ENCODE measurements at regions not wholly inside any gene's neighbourhood (a gene's known extent, or its start where the extent isn't known, plus 50 kb on each side); places are given as distances from the start of the nearest gene placed in this dataset.

DNA sequence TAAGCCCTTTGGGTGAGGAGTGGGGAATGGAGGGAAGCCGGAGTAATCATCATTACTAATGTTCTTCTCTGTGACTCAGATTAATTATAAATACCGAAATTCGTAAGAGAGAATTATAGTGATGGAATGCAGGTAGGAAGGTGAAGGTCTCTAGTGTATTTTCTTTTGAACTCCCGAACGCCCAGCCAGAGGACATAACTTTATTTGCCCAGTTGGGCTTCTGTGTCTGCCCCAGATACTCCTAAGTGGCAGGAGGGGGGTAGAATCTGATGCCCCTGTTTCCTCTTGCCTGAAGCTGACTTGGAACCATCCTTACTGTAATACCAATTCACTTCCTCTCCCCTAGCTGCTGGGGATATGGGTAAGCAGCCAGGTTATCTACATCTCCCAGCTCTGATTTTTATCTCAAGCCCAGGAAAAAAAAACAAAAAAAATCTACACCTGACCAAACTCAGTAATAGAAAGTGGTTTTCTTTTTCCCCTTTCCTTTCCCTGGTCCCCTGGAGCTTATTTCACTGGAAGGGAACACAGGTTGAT lies 84.4 kb upstream of the CISTR start:
- FAIRE-seq: no peak
- DNase-seq (ENCODE audit: low spot score): no peak

GRCh38 chr12:53838978-53839377 lies 87.2 kb upstream of the CISTR start:
- DNase-seq (ENCODE audit: low spot score): no peak
- FAIRE-seq: no peak

- FAIRE-seq (no peak), DNase-seq (ENCODE audit: low spot score) (no peak)
Observed at GRCh38 chr12:53840316-53840715, 88.5 kb upstream of the CISTR start.

DNA sequence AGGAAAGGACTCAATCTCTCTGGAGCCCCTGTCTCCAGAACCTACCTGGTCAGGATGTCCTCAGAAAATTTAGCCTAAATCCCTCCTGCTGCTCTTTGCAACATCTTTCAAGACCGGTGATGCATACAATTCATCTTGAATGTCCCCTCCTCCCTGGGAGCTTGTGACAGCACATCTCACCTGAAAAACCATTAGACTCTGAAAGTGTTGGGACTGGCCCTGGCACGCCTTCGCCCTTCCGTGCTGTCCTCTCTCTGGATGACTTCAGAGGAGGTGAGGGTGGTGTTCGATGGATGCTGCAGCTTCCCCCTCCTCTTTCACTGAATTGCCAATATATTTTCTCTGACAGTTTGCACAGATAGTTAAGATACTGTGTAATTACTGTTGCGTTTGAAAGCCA lies 90.9 kb upstream of the CISTR start:
- FAIRE-seq (no peak), DNase-seq (ENCODE audit: low spot score) (no peak)

GRCh38 chr12:53843545-53843944 lies 91.8 kb upstream of the CISTR start:
- FAIRE-seq (no peak), DNase-seq (ENCODE audit: low spot score) (no peak)

DNA sequence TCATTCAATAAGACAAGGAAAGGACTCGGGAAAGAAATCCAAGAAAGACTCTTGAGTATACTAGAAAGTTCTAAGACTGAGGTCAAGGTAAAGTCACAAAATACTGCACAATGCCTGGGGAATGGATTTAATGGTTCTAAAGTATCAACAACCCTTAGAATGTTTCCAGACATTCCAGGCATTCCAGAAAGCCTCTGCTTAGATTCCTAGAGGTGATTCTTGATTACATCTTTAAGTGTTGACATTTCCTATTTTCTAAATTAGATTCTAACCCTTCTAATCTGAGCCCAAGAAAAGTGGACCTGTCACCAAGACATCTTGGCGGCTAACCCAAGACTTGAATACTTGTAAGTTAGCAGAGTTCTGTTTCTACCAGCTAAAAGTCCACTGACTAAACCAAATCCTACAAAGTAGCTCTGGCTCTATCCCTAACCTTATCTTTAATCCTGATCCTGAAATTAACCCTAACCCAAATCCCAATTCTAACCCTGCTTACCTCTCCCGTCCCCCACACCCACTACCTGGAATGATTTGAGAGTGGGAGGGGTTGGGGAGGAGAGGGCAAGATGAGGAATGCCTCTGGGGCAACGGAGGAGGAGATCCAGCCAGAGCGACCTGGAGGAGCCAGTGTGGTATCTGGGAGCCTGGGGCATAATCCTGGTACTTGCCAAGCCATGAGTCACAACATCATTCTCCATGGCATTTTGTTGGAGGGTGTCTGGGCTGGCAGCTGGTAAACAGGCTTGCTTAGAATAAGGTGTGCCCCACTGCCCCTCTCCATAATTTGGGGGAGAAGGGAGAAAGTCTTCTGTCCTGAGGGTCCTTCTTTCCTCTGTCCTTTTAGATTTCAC lies 93.4 kb upstream of the HOXC13 start:
- DNase-seq (ENCODE audit: low spot score) (peak; percentile 84), FAIRE-seq (no peak)

DNA sequence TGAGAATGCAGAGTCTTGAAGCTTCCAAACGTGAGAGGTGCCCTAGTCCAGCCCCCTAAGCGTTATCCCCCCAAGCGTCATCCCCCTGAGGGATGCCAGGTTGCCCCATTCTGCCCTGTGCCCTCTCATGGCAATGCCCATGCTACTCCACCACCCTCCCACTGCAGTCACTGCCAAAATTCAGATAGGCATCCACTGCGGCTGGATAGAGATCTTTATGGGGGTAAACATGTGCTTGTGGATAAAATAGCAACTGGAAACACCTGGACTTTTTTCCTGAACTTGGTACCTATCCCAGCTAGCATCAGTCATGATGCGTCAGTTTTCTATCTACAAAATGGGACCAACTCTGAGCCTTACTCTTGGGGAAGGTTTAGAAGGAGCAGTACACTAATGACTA lies 92.7 kb upstream of the HOXC13 start:
- FAIRE-seq (no peak), DNase-seq (ENCODE audit: low spot score) (no peak)

GRCh38 chr12:53849113-53849512 lies 89.5 kb upstream of the HOXC13 start:
- no peak for FAIRE-seq
- DNase-seq (ENCODE audit: low spot score): no peak

- no peak for DNase-seq (ENCODE audit: low spot score)
- no peak for FAIRE-seq
Observed at GRCh38 chr12:53849656-53850055, 89.0 kb upstream of the HOXC13 start.

DNA sequence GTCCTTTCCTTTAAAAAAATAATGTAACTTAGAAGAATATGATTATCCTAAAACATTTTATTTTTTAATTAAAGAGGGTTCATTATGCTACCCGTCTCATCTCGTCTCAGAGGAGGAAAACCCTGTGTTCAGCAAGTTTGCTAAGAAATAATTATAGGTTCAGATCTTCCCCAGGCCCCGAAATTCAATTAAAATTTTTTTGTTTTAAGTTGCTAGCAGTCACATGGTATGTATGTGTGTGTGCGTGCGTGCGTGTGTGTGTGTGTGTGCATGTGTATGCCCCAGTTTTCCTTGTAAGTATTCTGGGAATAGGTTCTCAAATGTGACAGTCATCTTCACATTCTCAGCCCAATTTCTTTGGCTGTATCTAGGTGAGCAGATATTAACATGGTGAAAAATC lies 86.6 kb upstream of the HOXC13 start:
- FAIRE-seq (no peak), DNase-seq (ENCODE audit: low spot score) (no peak)

- FAIRE-seq (no peak), DNase-seq (ENCODE audit: low spot score) (no peak)
Observed at GRCh38 chr12:53852992-53853391, 85.6 kb upstream of the HOXC13 start.

GRCh38 chr12:53854701-53855316 lies 83.8 kb upstream of the HOXC13 start:
- no peak for FAIRE-seq
- no peak for DNase-seq (ENCODE audit: low spot score)

DNA sequence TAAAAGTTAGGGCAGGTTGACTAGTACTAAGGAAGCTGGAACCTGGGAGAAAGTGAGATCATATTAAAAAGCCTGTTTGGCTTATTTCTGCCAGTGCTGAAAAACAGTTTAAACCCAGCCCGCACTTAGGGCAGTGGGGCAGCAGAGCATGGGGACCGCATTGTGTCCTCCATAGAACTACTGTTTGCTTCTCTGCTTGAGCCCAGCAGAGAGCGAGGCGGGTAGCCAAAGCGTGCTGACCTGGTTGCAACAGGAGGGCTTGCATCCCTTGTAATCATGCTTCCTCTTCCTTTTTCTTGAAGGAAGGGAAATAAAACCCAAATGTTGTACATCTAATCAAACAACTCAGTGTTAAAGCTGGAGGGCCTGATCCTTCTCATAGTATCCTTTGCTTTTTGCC lies 82.5 kb upstream of the HOXC13 start:
- no peak for FAIRE-seq
- DNase-seq (ENCODE audit: low spot score): no peak

- FAIRE-seq: no peak
- DNase-seq (ENCODE audit: low spot score): no peak
Observed at GRCh38 chr12:53857666-53858065, 81.0 kb upstream of the HOXC13 start.

DNA sequence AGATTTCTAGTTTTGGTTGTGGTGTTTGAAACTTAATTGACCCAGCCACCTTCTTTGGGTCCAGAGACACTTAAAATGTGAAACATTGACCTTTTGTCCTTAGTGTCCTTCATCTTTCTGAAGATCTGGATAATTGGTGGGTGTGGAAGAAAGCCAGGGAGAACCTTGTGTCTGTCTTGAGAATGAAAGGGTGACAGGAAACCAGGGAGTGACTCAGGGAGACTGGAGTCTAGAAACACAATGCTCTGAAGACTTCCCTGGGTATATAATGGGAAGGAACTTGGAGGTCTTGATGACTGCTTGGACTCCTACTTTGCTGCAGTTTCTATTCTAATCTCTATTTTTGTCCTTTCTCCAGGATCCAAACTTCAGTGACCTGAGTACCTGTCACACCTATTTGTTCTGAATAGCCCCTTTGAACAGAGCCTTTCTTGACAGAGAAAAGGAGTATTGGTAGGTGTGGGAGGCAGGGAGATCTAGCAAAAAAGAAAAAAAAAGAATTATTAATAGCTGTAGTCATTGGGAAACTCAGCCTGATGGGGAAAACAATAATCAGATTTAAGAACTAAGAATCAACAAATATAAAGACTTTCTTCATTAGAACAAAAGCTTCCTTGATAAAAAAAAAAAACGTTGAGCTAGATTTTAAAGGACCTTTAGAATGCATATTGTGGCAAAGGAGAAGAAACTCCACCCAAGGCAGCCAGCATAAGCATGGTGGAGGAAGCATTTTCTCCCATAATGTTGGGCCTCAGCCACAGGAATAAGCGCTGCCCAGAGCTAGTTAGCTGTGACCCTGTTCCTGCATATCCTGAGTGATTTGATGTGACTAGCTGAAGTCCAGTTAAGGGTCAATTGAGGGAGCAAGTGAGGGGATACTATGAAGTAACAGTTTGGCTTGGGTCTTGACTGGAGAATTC lies 77.9 kb upstream of the HOXC13 start:
- DNase-seq (ENCODE audit: low spot score): no peak
- no peak for FAIRE-seq

DNA sequence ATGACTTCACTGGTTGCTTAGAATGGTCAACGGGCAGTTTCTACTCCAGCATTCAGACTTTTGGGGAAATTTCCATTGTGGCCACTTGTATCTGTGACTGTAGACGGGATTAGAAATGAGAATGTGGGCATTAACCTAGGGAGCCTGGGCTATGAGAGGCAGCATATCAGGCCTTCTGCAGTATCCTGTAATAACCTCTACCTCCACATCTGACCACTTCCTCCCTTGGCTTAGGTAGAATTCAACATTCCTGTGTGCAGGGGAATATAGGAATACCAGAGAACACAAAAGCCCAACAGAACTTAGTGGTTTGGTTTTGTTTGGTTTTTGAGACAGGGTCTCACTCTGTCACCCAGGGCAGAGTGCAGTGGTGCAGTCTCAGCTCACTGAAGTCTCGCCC lies 76.4 kb upstream of the HOXC13 start:
- no peak for FAIRE-seq
- DNase-seq (ENCODE audit: low spot score): peak; percentile 39

DNA sequence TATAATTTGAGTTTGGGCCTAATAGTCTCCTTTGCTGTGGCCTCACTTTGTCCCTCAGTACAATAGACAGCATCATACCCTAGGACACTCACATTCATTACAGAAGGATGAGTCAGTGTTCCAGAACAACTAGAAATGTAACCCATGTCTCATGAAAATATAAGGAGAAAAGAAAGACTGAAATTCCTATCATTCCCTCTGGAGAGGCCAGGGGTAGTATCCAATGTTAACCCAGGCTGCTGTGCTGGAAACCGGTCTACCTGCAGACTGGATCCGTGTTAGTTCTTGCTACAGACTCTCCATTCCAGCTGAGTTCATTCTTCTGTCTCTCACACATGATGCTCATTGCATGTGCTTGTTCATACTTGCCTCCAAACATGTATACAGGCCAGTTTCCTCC lies 75.8 kb upstream of the HOXC13 start:
- DNase-seq (ENCODE audit: low spot score) (peak; percentile 49), FAIRE-seq (no peak)

DNA sequence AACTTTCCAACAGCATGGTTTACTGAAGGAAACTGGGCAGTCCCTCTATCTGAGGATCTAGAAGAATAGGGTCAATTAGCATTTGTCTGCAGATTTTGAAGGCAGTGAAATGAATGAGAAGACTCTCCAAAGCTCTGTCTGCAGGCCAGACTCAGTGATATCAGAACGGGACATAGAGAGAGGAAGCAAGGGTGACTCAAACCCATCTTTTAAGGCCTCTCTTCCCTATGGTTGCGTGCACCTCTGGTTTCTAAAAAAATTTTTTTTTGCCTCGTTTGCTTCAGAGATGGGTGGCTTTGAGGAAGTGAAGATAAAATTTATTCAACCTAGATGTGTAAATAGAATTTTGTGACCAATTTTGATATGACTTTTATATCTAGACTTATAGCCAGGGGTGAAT lies 71.9 kb upstream of the HOXC13 start:
- FAIRE-seq: no peak

GRCh38 chr12:53867216-53868012 lies 71.2 kb upstream of the HOXC13 start:
- FAIRE-seq: peak; percentile 83

More for the DNA sequence above, 71.9 kb upstream of the HOXC13 start:
- DNase-seq (ENCODE audit: low spot score): no peak

GRCh38 chr12:53868511-53868986 lies 70.1 kb upstream of the HOXC13 start:
- DNase-seq (ENCODE audit: low spot score) (peak; percentile 36), FAIRE-seq (peak; percentile 44)

More at GRCh38 chr12:53867216-53868012, 71.2 kb upstream of the HOXC13 start:
- DNase-seq (ENCODE audit: low spot score): peak; percentile 59

DNA sequence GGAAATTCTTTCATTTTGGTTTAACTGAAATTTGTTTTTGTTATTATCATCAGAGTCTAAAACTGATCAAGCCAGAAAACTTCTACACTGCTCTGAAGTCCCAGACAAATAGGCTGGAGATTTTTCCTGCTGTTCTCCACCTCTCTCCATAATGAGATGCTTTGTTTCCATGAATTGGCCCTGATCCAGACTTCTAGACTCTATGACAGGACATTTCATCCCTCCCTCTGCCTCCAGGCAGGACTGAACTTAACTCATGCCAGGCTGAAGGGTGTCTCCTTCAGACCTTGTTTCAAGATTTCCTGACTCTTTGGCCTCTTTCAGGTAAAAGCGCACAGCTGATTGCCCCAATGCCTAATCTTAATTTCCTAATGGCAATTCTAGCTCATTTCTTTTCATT lies 69.1 kb upstream of the HOXC13 start:
- DNase-seq (ENCODE audit: low spot score) (peak; percentile 67), FAIRE-seq (no peak)

Measured in urothelium cell line (cell line).